B cell (primary cell): ENCODE measurements at regions not wholly inside any gene's neighbourhood (a gene's known extent, or its start where the extent isn't known, plus 50 kb on each side); places are given as distances from the start of the nearest gene placed in this dataset.

Experiments used
- ATAC-seq: fragments of 200-7000 bp; cut with Tn5 transposase; one replicate; pipeline ENCODE4 v1.10.0; 2021; ENCODE audit warnings: low read depth, mild to moderate bottlenecking, moderate number of reproducible peaks, moderate library complexity
- CTCF ChIA-PET: fragments of 350-600 bp; sonication (Branson Sonifier 250); formaldehyde crosslinking; loops from one replicate; lab custom pipeline; 2021; ENCODE audit warnings: antibody characterized with exemption, inconsistent platforms; lab: Charles Lee
- POLR2A ChIA-PET: fragments of 350-600 bp; sonication (Branson Sonifier 250); formaldehyde crosslinking; loops from one replicate; lab custom pipeline; 2021; ENCODE audit warnings: antibody characterized with exemption; lab: Charles Lee
- DNase-seq: peaks from one replicate; pipeline ENCODE4 v3.0.0; 2013
- H2AFZ ChIP-seq: 2 replicates; pipeline ENCODE4 v1.6.1; 2012; ENCODE audit warnings: mild to moderate bottlenecking, low read depth, low read length; ENCODE audit not compliant: insufficient read depth, poor library complexity, severe bottlenecking
- H3K27ac ChIP-seq, 2 donors: 1 replicate in 1 of 2; 2 replicates in 1 of 2; pipeline ENCODE4 v1.5.1; 2012 to 2013; ENCODE audit warnings: low read length in 2 of 2, mild to moderate bottlenecking in 2 of 2, moderate library complexity in 1 of 2
- H3K27me3 ChIP-seq, 4 experiments: fragments of 200-600 bp in 1 of 4; sonication (generic) in 1 of 4; replicated peaks in 1 of 4; 1 replicate in 2 of 4; 2 replicates in 2 of 4; pipeline versions ENCODE4 v1.6.1 to v1.7.0; 2013 to 2016; ENCODE audit warnings: low read length in 3 of 4, mild to moderate bottlenecking in 2 of 4, mixed read lengths in 1 of 4, moderate library complexity in 1 of 4; ENCODE audit not compliant: insufficient read depth in 4 of 4, control insufficient read depth in 3 of 4; ENCODE audit errors: control extremely low read depth in 1 of 4
- H3K36me3 ChIP-seq, 2 experiments: replicated peaks in 1 of 2; 1 replicate in 1 of 2; 2 replicates in 1 of 2; pipeline versions ENCODE4 v1.6.1 to v1.7.1; 2013; ENCODE audit warnings: low read length in 1 of 2; ENCODE audit not compliant: insufficient read depth in 2 of 2, control insufficient read depth in 1 of 2; ENCODE audit errors: control extremely low read depth in 1 of 2, extremely low read depth in 1 of 2
- H3K4me1 ChIP-seq, 2 donors: fragments of 200-600 bp in 1 of 2; sonication (generic) in 1 of 2; 1 replicate in 1 of 2; 2 replicates in 1 of 2; pipeline versions ENCODE4 v1.5.1 to v1.6.1; 2013 to 2017; ENCODE audit warnings: low read length in 2 of 2; ENCODE audit not compliant: control insufficient read depth in 2 of 2, insufficient read depth in 2 of 2
- H3K4me2 ChIP-seq: replicated peaks from 2 replicates; pipeline ENCODE3; 2012; ENCODE audit warnings: mild to moderate bottlenecking, low read depth, low read length; ENCODE audit not compliant: poor library complexity, severe bottlenecking
- H3K4me3 ChIP-seq, 5 experiments: fragments of 200-600 bp in 1 of 5; sonication (generic) in 1 of 5; 1 replicate in 3 of 5; 2 replicates in 2 of 5; pipeline versions ENCODE4 v1.5.1 to v1.7.0; 2011 to 2016; ENCODE audit warnings: low read length in 4 of 5, mild to moderate bottlenecking in 4 of 5, low read depth in 2 of 5, control low read depth in 1 of 5, moderate library complexity in 1 of 5; ENCODE audit not compliant: insufficient read depth in 1 of 5; ENCODE audit errors: control extremely low read depth in 1 of 5, extremely low read depth in 1 of 5
- H3K79me2 ChIP-seq: fragments of 200-600 bp; sonication (generic); one replicate; pipeline ENCODE4 v1.6.0; 2016; ENCODE audit warnings: low read length; ENCODE audit not compliant: control insufficient read depth, insufficient read depth
- H3K9ac ChIP-seq: fragments of 200-600 bp; sonication (generic); 2 replicates; pipeline ENCODE4 v1.6.1; 2017; ENCODE audit warnings: mild to moderate bottlenecking, low read length, moderate library complexity
- H3K9me3 ChIP-seq, 3 donors: one replicate each; pipeline versions ENCODE4 v1.6.1 to v1.7.1; 2013; ENCODE audit warnings: low read length in 2 of 3; ENCODE audit not compliant: control insufficient read depth in 2 of 3, insufficient read depth in 1 of 3; ENCODE audit errors: control extremely low read depth in 1 of 3
- H4K20me1 ChIP-seq: 2 replicates; pipeline ENCODE4 v1.6.0; 2012; ENCODE audit warnings: mild to moderate bottlenecking, low read length; ENCODE audit not compliant: insufficient read depth, control insufficient read depth, poor library complexity, severe bottlenecking
- H3K27ac Mint-ChIP-seq: one replicate; pipeline ENCODE4 v1.8.0; 2021; ENCODE audit warnings: mixed read lengths
- H3K27me3 Mint-ChIP-seq: one replicate; pipeline ENCODE4 v1.8.0; 2021; ENCODE audit warnings: mixed read lengths
- H3K4me1 Mint-ChIP-seq: one replicate; pipeline ENCODE4 v1.8.0; 2021; ENCODE audit warnings: mixed read lengths
- H3K4me3 Mint-ChIP-seq: one replicate; pipeline ENCODE4 v1.8.0; 2021; ENCODE audit warnings: mixed read lengths
- H3K9me3 Mint-ChIP-seq: one replicate; pipeline ENCODE4 v1.8.0; 2022; ENCODE audit warnings: mixed read lengths; ENCODE audit not compliant: insufficient read depth
- EZH2 ChIP-seq: IDR thresholded peaks from 2 replicates; pipeline ENCODE4 v1.6.1; 2012; ENCODE audit warnings: borderline replicate concordance, low read depth, mild to moderate bottlenecking, moderate library complexity, low read length; ENCODE audit not compliant: insufficient read depth, poor library complexity, severe bottlenecking
- WGBS: methylation state at CpG from one replicate; pipeline ENCODE4 v1.1.5; 2013; ENCODE audit warnings: missing lambda C conversion rate; ENCODE audit not compliant: insufficient coverage; 5-methylcytosine and 5-hydroxymethylcytosine counted together
- intact Hi-C: fragments of 100-400 bp; cut with micrococcal nuclease; formaldehyde crosslinking; loops from one replicate; pipeline ENCODE4 v1.10.0; 2022
- TF ChIP-seq, protein P1 (sequence below): fragments of 200-600 bp; IDR thresholded peaks from one replicate; pipeline ENCODE4 v1.8.0; 2022; ENCODE audit warnings: antibody characterized with exemption, mild to moderate bottlenecking

DNA sequence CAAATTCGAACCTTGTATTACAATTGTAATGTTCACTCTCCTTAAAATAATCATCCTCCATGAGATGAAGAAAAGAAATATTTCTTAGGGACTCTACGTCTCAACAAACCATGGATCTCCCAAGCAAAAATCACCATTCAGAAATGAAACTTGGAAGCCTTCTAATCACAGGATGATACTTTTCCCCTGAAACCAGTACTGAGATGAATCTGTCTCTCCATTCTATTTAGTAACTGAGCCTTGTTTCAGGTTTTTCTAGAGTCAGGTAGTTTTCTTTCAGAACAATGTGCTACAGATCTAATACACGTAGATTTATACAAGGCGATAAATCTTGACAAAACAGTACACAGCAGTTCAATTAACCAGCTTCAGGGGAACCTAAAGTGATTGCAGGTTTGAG is 660.1 kb upstream of the CBLB start:
- Mint-ChIP-seq H3K4me1 (peaks cover 1% of the 10 kb centered on the region), H3K27me3 (no peaks in the 10 kb centered on the region), H3K27ac (no peak overlapping the region), H3K4me3 (no peak overlapping the region), H3K9me3 (peaks cover 4% of the 10 kb centered on the region)
- no peak for DNase-seq
- no peak overlapping the region for H2AFZ ChIP-seq
- H3K9ac ChIP-seq = no peak overlapping the region
- no peaks in the 10 kb centered on the region for H3K4me1 ChIP-seq
- intact Hi-C loops = no loop called here
- CTCF ChIA-PET = no interaction called here
- H3K27ac ChIP-seq = no peak overlapping the region
- ATAC-seq = no peak
- H3K9me3 ChIP-seq = peaks cover under 1 to 2% (median 2%) of the 10 kb centered on the region in 3 donors
- no peaks in the 10 kb centered on the region for H4K20me1 ChIP-seq
- POLR2A ChIA-PET = no interaction called here
- H3K27me3 ChIP-seq = no peaks in the 10 kb centered on the region
- no peak overlapping the region for H3K4me3 ChIP-seq
- H3K79me2 ChIP-seq = no peaks in the 10 kb centered on the region
- WGBS = no CpG with 5 or more reads among the region's 4 CpGs
- no peaks in the 10 kb centered on the region for H3K36me3 ChIP-seq
- TF ChIP-seq, protein P1, sequence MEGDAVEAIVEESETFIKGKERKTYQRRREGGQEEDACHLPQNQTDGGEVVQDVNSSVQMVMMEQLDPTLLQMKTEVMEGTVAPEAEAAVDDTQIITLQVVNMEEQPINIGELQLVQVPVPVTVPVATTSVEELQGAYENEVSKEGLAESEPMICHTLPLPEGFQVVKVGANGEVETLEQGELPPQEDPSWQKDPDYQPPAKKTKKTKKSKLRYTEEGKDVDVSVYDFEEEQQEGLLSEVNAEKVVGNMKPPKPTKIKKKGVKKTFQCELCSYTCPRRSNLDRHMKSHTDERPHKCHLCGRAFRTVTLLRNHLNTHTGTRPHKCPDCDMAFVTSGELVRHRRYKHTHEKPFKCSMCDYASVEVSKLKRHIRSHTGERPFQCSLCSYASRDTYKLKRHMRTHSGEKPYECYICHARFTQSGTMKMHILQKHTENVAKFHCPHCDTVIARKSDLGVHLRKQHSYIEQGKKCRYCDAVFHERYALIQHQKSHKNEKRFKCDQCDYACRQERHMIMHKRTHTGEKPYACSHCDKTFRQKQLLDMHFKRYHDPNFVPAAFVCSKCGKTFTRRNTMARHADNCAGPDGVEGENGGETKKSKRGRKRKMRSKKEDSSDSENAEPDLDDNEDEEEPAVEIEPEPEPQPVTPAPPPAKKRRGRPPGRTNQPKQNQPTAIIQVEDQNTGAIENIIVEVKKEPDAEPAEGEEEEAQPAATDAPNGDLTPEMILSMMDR = no peak
- no peak for TF ChIP-seq EZH2
- H3K4me2 ChIP-seq = no peak overlapping the region

DNA sequence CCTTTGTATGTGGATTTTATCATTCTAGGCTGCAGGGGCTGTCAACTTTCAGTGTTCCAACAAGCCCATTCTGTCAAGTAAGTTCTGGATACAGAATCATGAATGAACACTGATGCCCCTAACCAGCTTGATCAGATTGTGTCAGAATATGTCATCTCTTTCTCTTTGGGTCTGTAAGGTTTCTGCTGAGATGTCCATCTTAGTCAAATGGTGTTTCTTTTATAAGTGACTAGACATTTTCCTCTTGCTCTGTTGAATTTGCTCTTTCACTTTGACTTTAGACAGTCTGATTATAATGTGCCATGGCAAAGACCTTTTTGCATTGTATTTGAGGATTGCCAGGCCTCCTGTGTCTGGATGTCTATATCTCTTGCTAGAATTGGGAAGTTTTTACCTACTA is 660.9 kb upstream of the CBLB start:
- H3K4me2 ChIP-seq = no peak overlapping the region
- ChIA-PET POLR2A (no interaction called here), CTCF (no interaction called here)
- Mint-ChIP-seq H3K4me3 (no peak overlapping the region), H3K9me3 (peaks cover 4% of the 10 kb centered on the region), H3K27ac (no peak overlapping the region), H3K27me3 (no peaks in the 10 kb centered on the region), H3K4me1 (peaks cover 1% of the 10 kb centered on the region)
- no peak overlapping the region for H3K27ac ChIP-seq
- H3K9me3 ChIP-seq = peaks cover 2 to 8% (median 2%) of the 10 kb centered on the region in 3 donors
- no peaks in the 10 kb centered on the region for H3K36me3 ChIP-seq
- ATAC-seq = no peak
- no peaks in the 10 kb centered on the region for H4K20me1 ChIP-seq
- H3K4me3 ChIP-seq = no peak overlapping the region
- H2AFZ ChIP-seq = no peak overlapping the region
- no peaks in the 10 kb centered on the region for H3K27me3 ChIP-seq
- DNase-seq = no peak
- H3K79me2 ChIP-seq = no peaks in the 10 kb centered on the region
- no peak overlapping the region for H3K9ac ChIP-seq
- H3K4me1 ChIP-seq = no peaks in the 10 kb centered on the region
- intact Hi-C loops = no loop called here
- TF ChIP-seq, protein P1 = no peak
- no peak for TF ChIP-seq EZH2
